ENCODE measurements at regions not wholly inside any gene's neighbourhood (a gene's known extent, or its start where the extent isn't known, plus 50 kb on each side); places are given as distances from the start of the nearest gene placed in this dataset.

DNA sequence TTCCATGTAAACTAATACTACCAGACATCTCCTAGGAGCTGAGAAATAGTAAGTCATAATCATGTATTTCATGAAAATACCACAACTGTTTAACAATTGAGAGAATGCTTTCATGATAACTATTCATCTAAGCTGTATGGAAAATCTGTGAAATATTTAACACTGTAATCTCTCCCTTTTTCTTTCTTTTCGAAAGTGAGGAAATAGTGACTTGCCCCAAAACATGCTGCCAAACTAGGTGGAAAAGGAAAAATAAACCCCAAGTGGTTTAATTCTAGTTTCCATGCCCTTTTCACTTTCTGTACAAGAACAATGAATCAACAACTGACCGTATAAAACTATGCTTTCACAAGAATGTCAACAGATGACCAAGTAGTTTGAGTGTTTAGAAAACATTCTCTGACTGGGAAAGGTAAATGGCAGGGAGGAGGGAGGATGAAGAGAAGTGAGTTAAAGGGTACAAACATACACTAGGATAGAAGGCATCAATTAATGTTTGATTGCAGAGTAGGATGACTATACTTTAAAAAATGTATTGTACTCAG lies 147.5 kb upstream of the AVPR1A start:
- TF ChIP-seq POLR2A (IDR thresholded peaks at IDR 0.05) (no peak), EP300 (IDR thresholded peaks at IDR 0.05) (no peak)
- TF ChIP-seq, protein P1, sequence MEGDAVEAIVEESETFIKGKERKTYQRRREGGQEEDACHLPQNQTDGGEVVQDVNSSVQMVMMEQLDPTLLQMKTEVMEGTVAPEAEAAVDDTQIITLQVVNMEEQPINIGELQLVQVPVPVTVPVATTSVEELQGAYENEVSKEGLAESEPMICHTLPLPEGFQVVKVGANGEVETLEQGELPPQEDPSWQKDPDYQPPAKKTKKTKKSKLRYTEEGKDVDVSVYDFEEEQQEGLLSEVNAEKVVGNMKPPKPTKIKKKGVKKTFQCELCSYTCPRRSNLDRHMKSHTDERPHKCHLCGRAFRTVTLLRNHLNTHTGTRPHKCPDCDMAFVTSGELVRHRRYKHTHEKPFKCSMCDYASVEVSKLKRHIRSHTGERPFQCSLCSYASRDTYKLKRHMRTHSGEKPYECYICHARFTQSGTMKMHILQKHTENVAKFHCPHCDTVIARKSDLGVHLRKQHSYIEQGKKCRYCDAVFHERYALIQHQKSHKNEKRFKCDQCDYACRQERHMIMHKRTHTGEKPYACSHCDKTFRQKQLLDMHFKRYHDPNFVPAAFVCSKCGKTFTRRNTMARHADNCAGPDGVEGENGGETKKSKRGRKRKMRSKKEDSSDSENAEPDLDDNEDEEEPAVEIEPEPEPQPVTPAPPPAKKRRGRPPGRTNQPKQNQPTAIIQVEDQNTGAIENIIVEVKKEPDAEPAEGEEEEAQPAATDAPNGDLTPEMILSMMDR (IDR thresholded peaks at IDR 0.05) = no peak
- Histone ChIP-seq H3K27ac (no peak overlapping the region), H3K4me3 (no peak overlapping the region), H3K36me3 (no peaks in the 10 kb centered on the region), H3K27me3 (no peaks in the 10 kb centered on the region), H3K4me1 (no peaks in the 10 kb centered on the region), H3K9me3 (no peaks in the 10 kb centered on the region)
- DNase-seq (ENCODE audit: low spot score in 2 of 2) = no peak
- WGBS, 2 donors = 37 to 44% methylated on average over 2 of the region's 2 CpGs

DNA sequence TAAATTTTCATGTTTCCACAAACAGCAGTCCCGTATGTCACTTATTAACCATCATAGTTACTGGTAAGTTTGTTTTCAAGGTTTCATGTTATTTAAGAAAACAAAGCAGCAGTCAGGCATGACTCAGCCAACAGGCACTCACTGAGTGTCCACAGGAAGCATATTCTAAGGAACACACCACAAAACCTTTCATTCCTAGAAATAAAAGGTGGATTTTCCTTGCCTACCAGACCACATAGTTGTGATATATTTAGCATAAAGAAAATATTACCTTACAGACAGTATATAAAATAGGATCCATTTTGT lies 143.3 kb upstream of the AVPR1A start:
- Histone ChIP-seq H3K9me3 (no peaks in the 10 kb centered on the region), H3K36me3 (no peaks in the 10 kb centered on the region), H3K4me1 (no peaks in the 10 kb centered on the region), H3K27ac (no peak overlapping the region), H3K4me3 (no peak overlapping the region), H3K27me3 (no peaks in the 10 kb centered on the region)
- TF ChIP-seq, protein P1 (IDR thresholded peaks at IDR 0.05) = no peak
- TF ChIP-seq POLR2A (IDR thresholded peaks at IDR 0.05) (no peak), EP300 (IDR thresholded peaks at IDR 0.05) (no peak)
- 29 to 48% methylated on average over 1 of the region's 1 CpG for WGBS, 2 donors
- no peak for DNase-seq (ENCODE audit: low spot score in 2 of 2)

DNA sequence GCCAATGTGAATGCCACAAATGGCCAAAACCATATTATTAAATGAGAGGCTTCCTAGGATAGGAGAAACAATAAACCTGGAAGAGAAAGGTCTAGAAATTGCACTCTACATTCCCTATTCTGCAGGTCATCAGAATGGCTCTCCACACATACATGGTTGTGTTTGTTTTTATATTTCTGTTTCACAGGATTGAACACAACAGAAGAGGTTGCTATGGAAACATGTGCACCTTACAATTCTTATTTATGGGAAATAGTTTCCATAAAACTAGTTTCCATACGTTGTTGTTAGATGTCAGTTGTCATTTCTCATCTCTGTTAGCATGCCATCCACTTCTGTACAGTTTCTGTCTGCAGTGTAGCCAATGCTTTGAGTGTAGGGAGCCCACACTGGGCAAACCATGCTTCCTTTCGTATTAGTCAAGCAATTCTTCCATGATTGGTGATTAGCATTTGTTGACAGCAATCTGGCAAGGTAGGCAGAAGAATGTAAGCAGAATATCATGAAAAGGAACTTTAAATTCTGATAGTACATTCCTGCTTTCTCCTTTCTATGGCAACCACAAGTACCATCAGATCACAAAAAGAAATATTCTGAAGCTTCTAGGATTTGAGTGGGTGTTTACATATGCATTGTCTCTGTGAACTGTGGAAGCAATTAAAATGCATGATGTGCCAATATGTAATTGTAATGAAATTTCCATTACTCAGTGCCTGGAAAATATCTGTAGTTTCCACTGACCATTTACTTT lies 141.6 kb upstream of the AVPR1A start:
- H3K27ac ChIP-seq = no peak overlapping the region
- WGBS, 2 donors = 71 to 76% methylated on average over 2 of the region's 2 CpGs
- no peak for DNase-seq (ENCODE audit: low spot score in 2 of 2)
- no peaks in the 10 kb centered on the region for H3K27me3 ChIP-seq
- TF ChIP-seq, protein P1 (IDR thresholded peaks at IDR 0.05) = no peak
- TF ChIP-seq EP300 (IDR thresholded peaks at IDR 0.05) = no peak
- TF ChIP-seq POLR2A (IDR thresholded peaks at IDR 0.05) = no peak
- no peak overlapping the region for H3K4me3 ChIP-seq
- no peaks in the 10 kb centered on the region for H3K36me3 ChIP-seq
- no peaks in the 10 kb centered on the region for H3K4me1 ChIP-seq
- H3K9me3 ChIP-seq = no peaks in the 10 kb centered on the region

DNA sequence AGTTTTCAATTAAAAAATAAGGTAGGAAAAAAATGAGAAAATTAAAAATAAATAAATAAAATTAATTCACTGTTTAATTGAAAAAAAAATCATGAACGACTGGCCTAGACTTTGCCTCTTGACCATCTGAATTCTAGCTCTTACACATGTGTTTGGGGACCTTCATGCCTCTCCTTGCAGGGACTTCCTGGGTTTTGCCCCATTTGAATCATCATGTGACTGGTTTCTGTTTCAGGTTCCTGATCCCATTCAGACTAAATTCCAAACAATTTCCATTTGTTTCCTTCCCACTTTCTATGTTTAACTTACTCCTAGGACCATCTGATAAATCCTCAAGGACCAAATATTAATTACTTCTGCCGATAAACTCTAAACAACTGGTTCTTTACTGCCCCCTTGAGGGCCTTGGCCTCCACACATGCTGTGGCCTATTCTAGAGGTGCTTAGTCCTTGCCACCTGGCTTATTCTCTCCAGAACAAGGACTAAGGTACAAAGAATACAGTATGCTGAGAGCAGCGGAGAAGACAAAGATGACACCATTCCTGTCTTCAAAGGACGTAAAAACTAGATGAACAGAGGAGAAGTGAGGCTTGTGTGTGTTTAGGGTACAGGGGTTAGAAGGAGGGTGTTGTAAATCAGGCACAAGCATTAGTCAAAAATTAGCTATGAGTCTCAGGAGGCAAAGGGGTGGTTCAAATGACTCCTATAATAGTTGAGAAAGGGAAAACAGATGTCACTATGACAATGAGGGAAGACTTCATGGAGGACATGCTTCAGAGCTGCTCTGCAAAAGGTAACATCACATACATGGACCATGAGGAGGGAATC lies 125.8 kb upstream of the AVPR1A start:
- H3K27ac ChIP-seq = no peak overlapping the region
- WGBS, 2 donors = 38 to 45% methylated on average over 4 of the region's 4 CpGs
- peak in 1 of 2 donors; percentile 45 for DNase-seq (ENCODE audit: low spot score in 2 of 2)
- TF ChIP-seq, protein P1 (IDR thresholded peaks at IDR 0.05) = peak in 3 of 5 experiments; percentile 12 to 20 (median 15)
- no peak for TF ChIP-seq EP300 (IDR thresholded peaks at IDR 0.05)
- no peaks in the 10 kb centered on the region for H3K27me3 ChIP-seq
- H3K4me1 ChIP-seq = no peaks in the 10 kb centered on the region
- no peaks in the 10 kb centered on the region for H3K36me3 ChIP-seq
- no peaks in the 10 kb centered on the region for H3K9me3 ChIP-seq
- no peak overlapping the region for H3K4me3 ChIP-seq

DNA sequence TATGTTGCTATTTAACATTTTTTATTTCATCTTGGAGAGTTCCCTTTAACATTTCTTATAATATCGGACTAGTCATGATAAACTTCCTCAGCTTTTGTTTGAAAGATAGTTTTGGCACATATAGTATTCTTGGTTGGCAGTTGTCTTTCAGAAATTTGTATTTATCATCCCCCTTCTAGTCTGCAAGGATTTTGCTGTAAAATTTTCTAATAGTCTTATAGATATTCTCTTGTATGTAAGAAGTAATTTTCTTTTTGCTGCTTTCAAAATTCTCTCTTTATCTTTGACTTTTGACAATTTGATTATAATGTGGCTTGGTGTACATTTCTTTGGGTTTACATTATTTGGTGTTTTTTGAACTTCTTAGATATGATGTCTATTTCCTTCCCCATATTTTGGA lies 116.0 kb upstream of the AVPR1A start:
- Histone ChIP-seq H3K9me3 (peaks cover 0 to 21% (median 7%) of the 10 kb centered on the region in 4 donors), H3K27ac (no peak overlapping the region), H3K36me3 (no peaks in the 10 kb centered on the region), H3K27me3 (no peaks in the 10 kb centered on the region), H3K4me3 (no peak overlapping the region), H3K4me1 (no peaks in the 10 kb centered on the region)
- no peak for DNase-seq (ENCODE audit: low spot score in 2 of 2)
- no peak for TF ChIP-seq EP300 (IDR thresholded peaks at IDR 0.05)
- no peak for TF ChIP-seq POLR2A (IDR thresholded peaks at IDR 0.05)
- TF ChIP-seq, protein P1 (IDR thresholded peaks at IDR 0.05) = no peak
- WGBS, 2 donors = 94 to 95% methylated on average over 1 of the region's 1 CpG
